NCI-H128 (cell line): ENCODE measurements at regions not wholly inside any gene's neighbourhood (a gene's known extent, or its start where the extent isn't known, plus 50 kb on each side); places are given as distances from the start of the nearest gene placed in this dataset.
"Not testable (repeated sequence)": the region's sequence is repeated elsewhere in the genome, so short reads cannot be mapped to it uniquely, and the experiment has no call there.

Experiments used
- DNase-seq: peaks from one replicate; lab custom pipeline; 2025; ENCODE audit not compliant: unreplicated experiment; lab: John Stamatoyannopoulos, UW

GRCh38 chr11:129764204-129764603 lies 51.4 kb upstream of the TMEM45B start:
- DNase-seq, result not testable (repeated sequence)
